ENCODE measurements at regions not wholly inside any gene's neighbourhood (a gene's known extent, or its start where the extent isn't known, plus 50 kb on each side); places are given as distances from the start of the nearest gene placed in this dataset.

DNA sequence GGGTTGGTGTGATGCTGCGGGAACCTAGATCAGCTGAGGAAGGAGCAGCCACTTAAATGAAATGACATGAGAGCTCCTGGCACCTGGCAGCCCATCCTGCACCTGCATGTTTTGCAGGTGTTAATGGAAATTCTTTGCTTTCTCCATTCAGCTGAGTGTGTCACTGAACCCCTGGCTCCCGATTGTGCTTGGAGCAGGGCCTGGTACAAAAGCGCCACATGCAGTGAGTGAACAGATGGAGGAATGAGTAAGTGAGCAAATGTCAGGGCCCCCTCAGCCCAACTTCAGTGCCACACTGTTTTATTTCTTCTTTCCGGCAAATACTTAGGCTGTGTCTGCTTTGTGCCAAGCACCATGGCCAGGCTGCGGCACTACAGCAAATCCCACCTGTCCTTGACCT lies 132.2 kb downstream of the ASB7 start:
- ChIA-PET CTCF (no interaction called here), POLR2A (no interaction called here)
- Histone ChIP-seq H3K27ac (ENCODE audit: low read length in 2 of 2) (no peak overlapping the region), H3K27me3 (replicated peaks in 1 of 4; ENCODE audit: control extremely low read depth in 1 of 4, control insufficient read depth in 3 of 4, insufficient read depth in 4 of 4, low read length in 3 of 4) (no peaks in the 10 kb centered on the region), H3K9me3 (ENCODE audit: control extremely low read depth in 1 of 3, control insufficient read depth in 2 of 3, insufficient read depth in 1 of 3, low read length in 2 of 3) (peaks cover 0 to 11% (median 1%) of the 10 kb centered on the region in 3 donors), H3K9ac (ENCODE audit: low read length) (no peak overlapping the region), H3K4me1 (ENCODE audit: control insufficient read depth in 2 of 2, insufficient read depth in 2 of 2, low read length in 2 of 2) (no peaks in the 10 kb centered on the region), H3K4me2 (replicated peaks; ENCODE audit: low read depth, low read length, poor library complexity, severe bottlenecking) (no peak overlapping the region), H4K20me1 (ENCODE audit: control insufficient read depth, insufficient read depth, low read length, poor library complexity, severe bottlenecking) (no peaks in the 10 kb centered on the region), H3K4me3 (ENCODE audit: control extremely low read depth in 1 of 5, extremely low read depth in 1 of 5, insufficient read depth in 1 of 5, low read depth in 2 of 5, low read length in 4 of 5) (no peak overlapping the region), H3K36me3 (replicated peaks in 1 of 2; ENCODE audit: control extremely low read depth in 1 of 2, control insufficient read depth in 1 of 2, extremely low read depth in 1 of 2, insufficient read depth in 2 of 2, low read length in 1 of 2) (no peaks in the 10 kb centered on the region), H2AFZ (ENCODE audit: insufficient read depth, low read depth, low read length, poor library complexity, severe bottlenecking) (no peak overlapping the region), H3K79me2 (ENCODE audit: control insufficient read depth, insufficient read depth, low read length) (no peaks in the 10 kb centered on the region)
- H3K27ac Mint-ChIP-seq: no peak overlapping the region
- H3K4me3 Mint-ChIP-seq: no peak overlapping the region
- no peaks in the 10 kb centered on the region for H3K4me1 Mint-ChIP-seq
- WGBS (ENCODE audit: insufficient coverage): 100% methylated on average over 4 of the region's 5 CpGs
- ATAC-seq (ENCODE audit: low read depth) (no peak), DNase-seq (no peak)
- intact Hi-C loops (cut with micrococcal nuclease): no loop called here
- TF ChIP-seq CTCF (IDR thresholded peaks at IDR 0.05): no peak
- TF ChIP-seq EZH2 (IDR thresholded peaks at IDR 0.05; ENCODE audit: borderline replicate concordance, insufficient read depth, low read depth, low read length, poor library complexity, severe bottlenecking): no peak
- H3K9me3 Mint-ChIP-seq (ENCODE audit: insufficient read depth): peaks cover 2% of the 10 kb centered on the region
- peaks cover 4% of the 10 kb centered on the region for H3K27me3 Mint-ChIP-seq

DNA sequence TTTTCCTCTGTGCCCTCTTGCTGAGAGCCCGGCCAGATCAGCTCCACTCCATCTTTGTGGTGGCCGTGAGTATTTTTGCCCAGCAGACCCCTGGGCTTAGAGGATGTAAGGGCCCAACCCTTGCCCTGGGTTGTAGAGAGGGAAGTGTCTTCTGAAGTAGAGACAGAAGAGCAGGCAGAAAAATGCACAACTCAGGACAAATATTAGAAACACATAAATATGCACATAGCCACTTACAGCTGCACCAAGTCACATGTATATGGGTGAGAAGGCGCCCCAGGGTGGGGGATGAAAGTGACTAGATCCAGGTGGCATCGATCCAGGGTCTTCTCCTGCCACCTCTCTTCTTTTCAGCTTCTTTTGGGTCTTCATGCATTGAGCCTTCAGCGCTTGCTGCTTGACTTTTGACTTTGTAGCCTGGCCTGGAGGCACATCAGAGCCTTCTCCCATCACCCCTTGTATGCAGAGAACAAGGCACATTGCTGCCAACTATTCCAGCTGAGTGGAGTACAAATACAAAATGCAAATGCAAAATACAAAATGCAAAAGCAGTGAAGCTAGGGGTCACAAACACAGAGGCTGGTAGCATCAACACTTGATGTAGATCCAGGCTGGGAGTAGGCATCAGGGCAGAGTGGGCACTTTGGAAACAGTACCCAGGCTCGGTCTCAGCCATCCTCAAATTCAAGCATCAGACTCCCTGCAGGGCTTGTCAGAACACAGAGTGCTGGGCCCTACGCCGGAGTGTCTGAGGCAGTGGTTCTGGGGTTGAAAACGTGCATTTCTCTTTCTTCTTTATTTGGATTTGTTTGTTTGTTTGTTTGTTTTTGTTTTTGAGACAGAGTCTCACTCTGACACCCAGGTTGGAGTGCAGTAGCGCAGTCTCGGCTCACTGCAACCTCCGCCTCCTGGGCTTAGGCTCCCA lies 133.0 kb downstream of the ASB7 start:
- WGBS (ENCODE audit: insufficient coverage): 78% methylated on average over 8 of the region's 12 CpGs
- Histone ChIP-seq H3K27ac (ENCODE audit: low read length in 2 of 2) (no peak overlapping the region), H3K4me2 (replicated peaks; ENCODE audit: low read depth, low read length, poor library complexity, severe bottlenecking) (no peak overlapping the region), H2AFZ (ENCODE audit: insufficient read depth, low read depth, low read length, poor library complexity, severe bottlenecking) (no peak overlapping the region), H4K20me1 (ENCODE audit: control insufficient read depth, insufficient read depth, low read length, poor library complexity, severe bottlenecking) (no peaks in the 10 kb centered on the region), H3K4me3 (ENCODE audit: control extremely low read depth in 1 of 5, extremely low read depth in 1 of 5, insufficient read depth in 1 of 5, low read depth in 2 of 5, low read length in 4 of 5) (no peak overlapping the region), H3K4me1 (ENCODE audit: control insufficient read depth in 2 of 2, insufficient read depth in 2 of 2, low read length in 2 of 2) (no peaks in the 10 kb centered on the region), H3K27me3 (replicated peaks in 1 of 4; ENCODE audit: control extremely low read depth in 1 of 4, control insufficient read depth in 3 of 4, insufficient read depth in 4 of 4, low read length in 3 of 4) (no peaks in the 10 kb centered on the region), H3K79me2 (ENCODE audit: control insufficient read depth, insufficient read depth, low read length) (no peaks in the 10 kb centered on the region), H3K9ac (ENCODE audit: low read length) (no peak overlapping the region), H3K36me3 (replicated peaks in 1 of 2; ENCODE audit: control extremely low read depth in 1 of 2, control insufficient read depth in 1 of 2, extremely low read depth in 1 of 2, insufficient read depth in 2 of 2, low read length in 1 of 2) (no peaks in the 10 kb centered on the region), H3K9me3 (ENCODE audit: control extremely low read depth in 1 of 3, control insufficient read depth in 2 of 3, insufficient read depth in 1 of 3, low read length in 2 of 3) (peaks cover 0 to 11% (median 1%) of the 10 kb centered on the region in 3 donors)
- H3K4me3 Mint-ChIP-seq: no peak overlapping the region
- peaks cover 4% of the 10 kb centered on the region for H3K27me3 Mint-ChIP-seq
- no peak for DNase-seq
- no peaks in the 10 kb centered on the region for H3K4me1 Mint-ChIP-seq
- H3K9me3 Mint-ChIP-seq (ENCODE audit: insufficient read depth): peaks cover 2% of the 10 kb centered on the region
- intact Hi-C loops (cut with micrococcal nuclease): no loop called here
- H3K27ac Mint-ChIP-seq: no peak overlapping the region
- CTCF ChIA-PET: no interaction called here
- no peak for ATAC-seq (ENCODE audit: low read depth)
- POLR2A ChIA-PET: no interaction called here
- TF ChIP-seq CTCF (IDR thresholded peaks at IDR 0.05) (no peak), EZH2 (IDR thresholded peaks at IDR 0.05; ENCODE audit: borderline replicate concordance, insufficient read depth, low read depth, low read length, poor library complexity, severe bottlenecking) (no peak)
